DMS 273 (cell line): ENCODE measurements at regions not wholly inside any gene's neighbourhood (a gene's known extent, or its start where the extent isn't known, plus 50 kb on each side); places are given as distances from the start of the nearest gene placed in this dataset.

ENCODE experiments used
- DNase-seq: peaks from one replicate; lab custom pipeline; 2025; ENCODE audit not compliant: unreplicated experiment; lab: John Stamatoyannopoulos, UW

GRCh38 chr6:24052590-24052961 is 73.4 kb upstream of the NRSN1 start:
- no peak for DNase-seq

GRCh38 chr6:24053057-24053456 is 73.0 kb upstream of the NRSN1 start:
- DNase-seq, result peak; percentile 12

GRCh38 chr6:24054388-24054787 is 71.6 kb upstream of the NRSN1 start:
- no peak for DNase-seq

- DNase-seq, result no peak
Measured at GRCh38 chr6:24056567-24056966, 69.4 kb upstream of the NRSN1 start.

GRCh38 chr6:24057030-24057429 is 69.0 kb upstream of the NRSN1 start:
- no peak for DNase-seq

GRCh38 chr6:24060982-24061754 is 64.8 kb upstream of the NRSN1 start:
- DNase-seq, result no peak

- peak; percentile 71 for DNase-seq
Measured at GRCh38 chr6:24064106-24064505, 61.9 kb upstream of the NRSN1 start.

GRCh38 chr6:24064832-24065231 is 61.2 kb upstream of the NRSN1 start:
- DNase-seq, result no peak

- peak; percentile 34 for DNase-seq
Measured at GRCh38 chr6:24069526-24069925, 56.5 kb upstream of the NRSN1 start.

- no peak for DNase-seq
Measured at GRCh38 chr6:24072038-24072746, 53.8 kb upstream of the NRSN1 start.

GRCh38 chr6:24076011-24076410 is 50.0 kb upstream of the NRSN1 start:
- DNase-seq, result peak; percentile 10
